GM19324 (cell line): ENCODE measurements at regions not wholly inside any gene's neighbourhood (a gene's known extent, or its start where the extent isn't known, plus 50 kb on each side); places are given as distances from the start of the nearest gene placed in this dataset.

Experiments used
- ATAC-seq: cut with Tn5 transposase; IDR thresholded peaks from one replicate; pipeline ENCODE4 v1.9.1; 2021; ENCODE audit warnings: mild to moderate bottlenecking, moderate library complexity; ENCODE audit not compliant: unreplicated experiment, low FRiP score

DNA sequence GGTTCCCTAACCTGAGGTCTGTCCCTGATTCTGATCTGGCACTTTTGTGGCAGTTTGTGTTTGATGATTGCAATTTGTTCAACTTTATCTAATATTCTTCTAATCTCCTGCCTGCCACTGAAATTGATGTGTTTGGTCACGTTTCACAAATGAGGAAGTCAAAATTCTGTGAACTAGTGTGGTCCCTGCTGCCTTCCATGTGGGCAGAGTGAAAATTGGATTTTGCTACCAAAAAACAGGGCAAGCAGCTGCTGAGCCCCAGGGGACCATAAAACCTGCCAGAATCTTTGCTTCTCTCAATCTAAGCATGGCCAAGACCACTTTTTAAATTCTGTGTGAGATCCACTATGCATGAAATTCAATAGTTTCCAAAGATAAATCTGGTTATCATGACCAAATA, 195.5 kb upstream of the CYRIA start:
- no peak for ATAC-seq

GRCh38 chr2:16860627-16861026, 195.0 kb upstream of the CYRIA start:
- no peak for ATAC-seq

DNA sequence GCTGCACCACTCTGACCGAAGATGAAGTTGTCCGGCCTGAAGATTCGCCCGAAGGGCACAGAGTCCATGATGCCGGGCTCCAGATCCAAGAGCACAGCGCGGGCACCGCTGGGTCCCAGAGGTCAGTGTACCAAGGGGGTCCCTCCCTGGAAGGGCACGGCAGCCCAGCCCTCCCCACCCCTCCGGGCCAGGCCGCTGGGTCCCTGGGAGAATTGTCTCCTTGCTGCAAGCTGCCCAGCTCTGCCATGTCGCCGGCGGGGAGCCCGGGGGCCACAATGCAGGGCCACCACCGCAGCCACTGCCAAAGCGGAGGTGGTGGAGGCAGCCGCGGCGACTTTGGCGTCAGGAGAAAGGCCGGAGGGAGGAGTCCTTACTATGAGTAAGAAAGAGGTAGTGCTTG, 189.5 kb upstream of the CYRIA start:
- ATAC-seq: no peak

GRCh38 chr2:16853088-16853487, 187.5 kb upstream of the CYRIA start:
- ATAC-seq: no peak

- no peak for ATAC-seq
Measured at GRCh38 chr2:16852651-16853050, 187.0 kb upstream of the CYRIA start.

DNA sequence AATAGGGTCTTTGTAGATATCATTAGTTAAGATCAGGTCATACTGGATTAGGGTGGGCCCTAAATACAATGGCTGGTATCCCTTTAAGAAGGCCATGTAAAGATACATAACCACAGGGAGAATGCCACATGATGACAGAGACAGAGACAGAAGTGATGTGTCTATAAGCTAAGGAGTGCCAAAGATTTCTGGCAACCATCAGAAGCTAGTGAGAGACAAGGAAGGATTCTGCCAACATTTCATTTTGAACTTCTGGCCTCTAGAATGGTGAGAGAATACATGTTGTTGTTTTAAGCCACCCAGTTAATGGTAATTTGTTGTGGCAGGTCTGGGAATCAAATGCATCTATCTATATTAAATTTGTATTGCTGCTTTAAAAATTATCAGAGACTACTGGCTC, 185.5 kb upstream of the CYRIA start:
- ATAC-seq: no peak

GRCh38 chr2:16840496-16841172, 175.0 kb upstream of the CYRIA start:
- ATAC-seq: no peak

DNA sequence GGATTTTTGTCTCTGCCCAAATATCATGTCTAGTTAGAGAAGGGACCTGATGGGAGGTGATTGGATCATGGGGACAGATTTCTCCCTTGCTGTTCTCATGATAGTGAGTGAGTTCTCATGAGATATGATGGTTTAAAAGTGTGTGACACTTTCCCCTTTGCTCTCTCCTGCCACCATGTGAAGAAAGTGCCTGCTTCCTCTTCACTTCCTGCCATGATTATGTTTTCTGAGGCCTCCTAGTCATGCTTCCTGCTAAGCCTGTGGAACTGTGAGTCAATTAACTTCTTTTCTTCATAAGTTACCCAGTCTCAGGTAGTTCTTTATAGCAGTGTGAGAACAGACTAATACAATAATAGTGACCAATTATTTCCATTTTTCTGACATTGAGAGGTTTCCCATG, 167.3 kb upstream of the CYRIA start:
- ATAC-seq: no peak

- ATAC-seq: no peak
Measured at GRCh38 chr2:16828828-16829160, 163.2 kb upstream of the CYRIA start.

DNA sequence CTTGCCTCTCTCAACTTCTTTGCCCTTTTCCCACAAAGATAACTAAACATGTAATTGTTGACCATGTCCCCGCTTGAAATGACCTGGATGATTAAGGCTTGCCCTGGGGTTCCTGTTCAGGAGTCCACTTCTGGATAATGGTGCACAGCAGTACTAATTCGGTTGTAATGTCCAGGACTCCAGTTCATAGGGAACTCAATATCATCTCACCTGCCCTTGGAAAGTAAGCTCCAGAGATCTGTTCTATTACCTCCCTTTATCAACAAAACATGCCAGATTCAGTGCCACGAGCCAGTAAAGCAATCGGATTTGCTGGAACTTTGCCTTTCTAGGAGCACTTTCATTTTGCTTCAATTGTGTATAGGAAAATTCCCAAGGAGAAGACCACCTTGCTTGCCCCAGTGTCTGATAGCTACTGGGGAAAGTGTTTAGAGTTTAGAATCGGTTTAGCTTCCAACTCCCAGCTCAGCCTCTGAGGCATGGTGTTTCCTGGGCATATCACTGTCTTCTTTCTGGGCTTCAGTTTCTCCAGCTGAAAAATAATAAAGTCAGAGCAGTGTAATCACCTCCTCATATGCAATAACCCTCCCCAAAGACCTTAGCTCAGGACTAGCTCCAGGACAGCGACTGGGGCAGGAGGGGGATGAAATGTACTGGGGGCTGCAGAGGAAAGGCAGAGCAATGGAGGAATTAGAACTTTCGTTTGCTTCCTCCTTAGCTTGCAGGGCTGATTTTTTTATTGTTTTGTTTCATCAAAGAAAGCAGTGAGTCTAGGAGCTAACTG, 162.6 kb upstream of the CYRIA start:
- ATAC-seq: no peak

DNA sequence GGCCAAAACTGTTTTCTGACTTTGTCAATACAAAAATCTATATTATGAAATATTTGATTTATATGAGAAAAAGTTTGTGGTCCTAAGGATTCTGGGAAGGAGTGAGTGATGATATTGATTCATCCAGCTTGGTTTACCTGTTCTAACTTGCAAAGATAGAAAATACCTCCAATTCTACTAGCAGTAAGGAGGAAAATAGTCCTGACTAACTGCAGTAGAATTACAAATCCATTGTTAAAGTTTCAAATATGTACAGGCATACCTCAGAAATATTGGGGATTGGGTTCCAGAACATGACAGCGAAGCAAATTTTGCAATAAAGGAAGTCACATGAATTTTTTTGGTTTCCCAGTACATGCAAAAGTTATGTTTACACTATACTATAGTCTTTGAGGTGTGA, 158.8 kb upstream of the CYRIA start:
- ATAC-seq: no peak

- no peak for ATAC-seq
Measured at GRCh38 chr2:16821692-16822091, 156.1 kb upstream of the CYRIA start.

DNA sequence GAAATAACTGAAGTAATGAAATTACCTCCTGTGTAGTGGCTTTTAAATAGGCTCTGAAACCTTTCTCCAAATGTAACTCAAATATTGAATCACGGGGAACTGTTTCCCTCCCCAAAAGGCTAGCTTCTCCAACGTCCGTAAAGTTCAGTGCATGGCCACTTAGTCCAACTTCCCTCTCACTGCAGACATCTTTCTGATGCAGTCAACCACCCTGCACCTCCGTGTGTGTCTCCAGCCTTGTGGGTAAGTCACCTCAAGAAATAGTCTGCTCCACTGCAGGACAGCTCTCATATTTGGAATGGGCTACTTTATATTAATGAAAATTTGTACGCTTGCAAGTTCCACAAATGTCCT, 152.5 kb upstream of the CYRIA start:
- no peak for ATAC-seq

- no peak for ATAC-seq
Measured at GRCh38 chr2:16817305-16818202, 151.9 kb upstream of the CYRIA start.

DNA sequence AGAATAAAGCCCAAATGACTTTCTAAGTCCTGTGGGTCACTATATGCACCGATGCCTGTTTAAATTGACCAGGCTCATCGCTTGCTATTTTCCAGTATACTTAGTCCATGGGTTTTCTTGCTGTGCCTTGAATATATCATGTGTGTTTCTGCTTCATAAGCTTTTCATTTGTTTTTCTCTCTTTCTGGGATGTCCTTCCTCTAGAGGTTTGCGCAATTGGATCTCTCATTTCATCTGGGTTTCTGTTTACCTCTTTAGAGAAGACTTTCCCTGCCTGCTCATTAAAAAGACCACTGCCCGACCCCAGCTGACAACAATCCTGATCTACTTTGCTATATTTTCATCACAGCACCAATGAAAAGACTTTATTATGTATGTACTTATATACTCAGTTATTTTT, 150.9 kb upstream of the CYRIA start:
- ATAC-seq: no peak

DNA sequence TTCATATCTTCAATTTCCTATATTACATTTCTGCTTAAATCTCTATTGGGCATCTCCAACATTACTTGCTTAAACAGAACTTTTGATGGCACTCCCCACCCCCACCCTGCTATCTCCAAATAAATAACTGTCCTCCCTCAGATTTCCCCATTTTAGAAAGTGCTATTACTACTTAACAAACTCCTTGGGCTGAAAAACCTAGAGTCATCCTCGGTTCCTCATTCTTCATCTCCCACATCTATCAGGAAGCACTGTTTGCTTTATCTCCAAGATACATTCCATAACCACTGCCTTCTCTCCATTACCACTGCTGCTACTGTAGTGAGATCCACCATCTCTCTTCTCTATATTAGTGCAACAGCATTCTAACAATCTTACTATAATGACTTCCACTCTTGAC, 150.4 kb upstream of the CYRIA start:
- ATAC-seq: no peak

GRCh38 chr2:16813593-16813992, 148.0 kb upstream of the CYRIA start:
- no peak for ATAC-seq

- ATAC-seq: no peak
Measured at GRCh38 chr2:16798472-16798871, 132.8 kb upstream of the CYRIA start.

- no peak for ATAC-seq
Measured at GRCh38 chr2:16791496-16791895, 125.9 kb upstream of the CYRIA start.

DNA sequence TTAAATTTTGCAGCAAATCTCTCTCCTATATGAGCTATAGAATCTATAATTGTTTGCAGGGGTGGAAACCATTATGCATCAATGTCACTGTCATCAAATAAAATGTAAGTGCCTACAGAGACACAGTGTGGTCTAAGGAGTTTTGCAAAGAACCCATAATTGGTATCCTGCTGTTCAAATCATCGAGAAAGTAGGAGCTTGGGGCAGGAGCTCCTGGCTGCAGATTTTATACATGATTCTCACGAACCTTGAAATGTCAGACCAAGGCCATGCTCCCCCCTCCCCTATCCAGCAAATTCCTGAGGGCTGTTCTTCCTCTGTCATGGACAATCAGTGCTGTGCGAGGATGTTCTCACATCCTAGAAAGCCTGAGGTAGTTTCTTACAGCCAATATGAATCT, 119.5 kb upstream of the CYRIA start:
- no peak for ATAC-seq

DNA sequence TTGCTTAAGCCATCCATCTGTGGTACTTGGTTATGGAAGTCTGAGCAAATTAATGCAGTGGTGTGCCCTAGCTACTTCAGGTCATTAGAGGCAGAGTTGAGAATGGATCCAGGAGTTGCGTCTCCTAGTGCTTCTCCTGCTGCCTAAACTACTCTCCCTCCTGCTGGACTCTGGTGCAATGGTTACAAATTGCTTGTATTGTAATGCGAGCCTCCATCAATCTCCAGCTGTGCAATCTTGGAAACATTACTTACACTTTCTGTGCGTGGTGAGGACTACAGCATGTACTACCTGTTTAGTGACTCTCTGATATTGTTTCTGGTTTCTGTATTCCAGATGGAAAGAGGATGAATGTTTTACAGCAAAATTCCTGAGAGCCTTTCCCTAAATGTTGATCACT, 119.0 kb upstream of the CYRIA start:
- no peak for ATAC-seq
